GM21717 (cell line): ENCODE measurements at regions not wholly inside any gene's neighbourhood (a gene's known extent, or its start where the extent isn't known, plus 50 kb on each side); places are given as distances from the start of the nearest gene placed in this dataset.

Experiments
- ATAC-seq: cut with Tn5 transposase; IDR thresholded peaks from one replicate; pipeline ENCODE4 v1.9.1; 2021; ENCODE audit warnings: mild to moderate bottlenecking, moderate library complexity; ENCODE audit not compliant: unreplicated experiment

DNA sequence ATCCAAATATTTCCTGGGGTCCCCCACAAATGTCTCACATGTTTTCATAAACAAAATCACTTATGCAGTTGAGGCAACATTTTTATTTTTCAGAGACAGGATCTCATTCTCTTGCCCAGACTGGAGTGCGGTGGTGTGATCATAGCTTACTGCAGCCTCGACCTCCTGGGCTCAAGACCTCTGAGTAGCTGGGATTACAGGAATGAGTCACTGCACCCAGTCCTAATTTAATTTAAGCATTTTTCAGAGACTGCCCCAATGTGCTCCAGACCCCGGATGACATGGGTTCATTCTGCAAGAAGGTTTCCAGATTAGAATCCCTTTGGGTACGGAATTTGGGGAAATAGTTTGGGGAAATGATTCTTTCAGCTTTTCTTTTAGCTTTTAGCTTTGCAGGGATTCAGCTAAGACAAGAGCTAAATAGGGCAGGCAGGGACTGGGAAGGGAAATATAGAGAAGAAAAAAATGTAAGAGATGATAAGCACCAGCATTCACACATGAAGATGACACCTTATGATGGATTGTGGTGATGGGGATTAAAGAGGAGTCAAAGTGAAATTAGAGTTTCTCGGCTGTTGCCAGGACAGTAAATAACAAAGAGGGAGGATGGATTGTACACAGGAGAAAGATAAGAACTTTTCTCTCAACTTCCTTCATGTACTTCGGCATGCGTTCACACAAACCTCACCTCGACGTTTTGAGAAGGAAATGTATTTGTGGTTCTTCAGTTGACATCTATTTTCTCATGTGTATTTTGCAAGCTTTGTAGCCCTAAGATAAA, 169.4 kb upstream of the TAB2 start:
- ATAC-seq, result no peak

DNA sequence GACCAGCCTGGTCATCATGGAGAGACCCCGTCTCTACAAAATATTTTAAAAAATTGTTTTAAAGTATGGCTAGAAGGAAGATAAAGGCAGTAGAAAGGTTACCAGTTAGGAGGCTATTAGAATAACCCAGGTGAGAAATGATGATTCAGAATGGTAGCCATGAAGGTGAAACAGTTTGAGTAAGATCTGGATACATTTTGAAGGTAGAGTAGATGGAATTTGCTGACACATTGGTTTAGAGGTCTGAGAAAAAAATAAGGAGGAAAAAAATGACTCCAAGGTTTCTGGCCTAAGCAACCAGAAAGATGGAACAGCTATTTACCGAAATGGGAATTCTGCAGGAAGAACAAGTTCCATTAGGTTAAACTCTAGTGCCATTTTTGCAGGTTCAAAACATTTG, 167.9 kb upstream of the TAB2 start:
- no peak for ATAC-seq

- ATAC-seq, result no peak
Observed at GRCh38 chr6:149150301-149150700, 167.2 kb upstream of the TAB2 start.

GRCh38 chr6:149150801-149151398, 166.6 kb upstream of the TAB2 start:
- no peak for ATAC-seq

DNA sequence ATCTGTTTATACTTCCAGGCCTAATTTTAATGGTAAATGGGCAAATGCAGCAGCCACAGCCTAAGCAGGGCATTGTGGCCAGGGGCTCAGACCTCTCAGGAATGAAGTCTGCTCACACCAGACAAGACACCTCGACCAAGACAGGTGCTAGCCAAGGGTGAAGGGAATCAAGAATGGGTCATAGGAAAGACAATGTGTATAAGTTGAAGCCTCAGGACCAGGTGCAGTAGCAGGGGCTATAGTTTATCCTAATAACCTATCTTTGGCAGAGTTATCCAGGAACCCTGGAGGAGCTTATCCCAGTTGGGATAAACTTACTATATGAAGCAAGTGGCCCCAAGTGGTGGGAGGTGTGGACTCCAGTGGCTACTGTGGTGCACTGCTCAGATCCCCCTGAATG, 165.0 kb upstream of the TAB2 start:
- ATAC-seq, result no peak

DNA sequence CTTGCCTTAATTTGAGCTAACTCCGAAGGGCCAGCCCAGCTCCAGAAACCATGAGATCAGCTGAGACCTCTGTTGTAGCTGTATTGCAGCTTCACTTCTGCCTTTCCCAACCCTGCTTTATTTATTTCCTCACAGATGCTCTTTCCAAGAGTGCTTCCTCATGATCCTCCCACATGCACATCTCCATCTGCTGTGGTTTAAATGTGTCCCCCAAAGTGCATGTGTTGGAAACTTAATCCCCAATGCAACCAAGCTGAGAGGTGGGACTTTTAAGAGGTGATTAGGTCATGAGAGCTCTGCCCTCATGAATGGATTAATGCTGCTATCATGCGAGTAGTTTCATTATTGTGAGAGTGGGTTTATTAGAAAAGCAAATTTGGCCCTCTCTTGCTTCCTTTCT, 164.4 kb upstream of the TAB2 start:
- no peak for ATAC-seq

DNA sequence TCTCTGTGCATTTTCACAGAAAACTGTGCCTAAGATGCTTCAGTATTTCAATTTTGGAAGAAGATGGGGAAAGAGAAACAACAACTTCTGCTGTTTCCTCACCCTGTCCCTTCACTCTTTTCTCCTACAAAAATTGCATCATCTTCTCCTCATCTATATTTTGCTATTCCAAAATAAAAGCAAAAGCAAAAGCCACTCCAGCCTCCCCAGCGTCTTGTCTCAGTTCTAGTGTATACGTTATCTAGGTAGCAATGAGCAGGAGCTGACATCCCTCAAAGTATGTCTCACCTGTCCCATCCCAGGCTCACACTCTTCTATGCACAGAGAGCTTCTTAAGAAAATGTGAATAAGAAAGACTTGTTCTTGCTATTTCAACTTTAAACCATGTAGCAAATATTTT, 163.8 kb upstream of the TAB2 start:
- no peak for ATAC-seq

GRCh38 chr6:149154261-149154821, 163.2 kb upstream of the TAB2 start:
- no peak for ATAC-seq

DNA sequence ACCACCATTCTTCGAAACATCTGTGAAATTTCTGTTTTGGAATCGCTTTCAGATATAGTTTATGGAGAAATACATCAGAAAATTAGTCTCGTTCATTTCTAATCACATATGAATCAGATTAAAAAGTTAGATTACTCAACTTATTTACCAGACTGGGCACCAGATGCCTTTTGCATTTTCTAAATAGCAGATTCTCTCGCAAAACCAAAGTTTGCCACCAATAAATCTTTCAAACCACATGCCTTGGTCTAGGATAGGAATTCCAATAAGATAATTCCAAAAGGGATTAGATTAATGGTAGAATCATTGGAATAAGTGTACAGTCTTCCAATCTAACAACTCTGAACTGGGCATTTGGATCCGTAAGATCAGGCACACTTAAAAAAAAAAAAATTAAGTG, 160.4 kb upstream of the TAB2 start:
- no peak for ATAC-seq

GRCh38 chr6:149158076-149158475, 159.4 kb upstream of the TAB2 start:
- no peak for ATAC-seq

DNA sequence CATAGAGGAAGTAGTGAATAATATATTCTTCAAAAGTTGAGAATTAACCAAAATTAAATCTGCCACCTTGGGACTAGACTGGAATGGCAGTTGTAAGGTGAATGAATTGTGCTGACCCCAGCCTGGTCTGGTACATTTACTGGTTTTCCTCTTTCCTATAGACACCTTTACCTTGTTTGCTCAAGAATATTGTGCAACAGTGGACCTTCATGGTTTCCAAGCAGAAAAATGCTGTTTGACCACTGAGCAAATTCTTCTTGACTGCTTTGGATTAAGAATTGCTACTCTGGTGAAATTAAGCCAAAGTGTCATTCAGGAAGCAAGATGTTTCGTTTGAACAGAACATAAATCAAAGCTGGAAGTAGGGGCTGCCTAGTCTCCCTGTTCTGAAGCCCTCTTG, 156.6 kb upstream of the TAB2 start:
- ATAC-seq, result no peak

DNA sequence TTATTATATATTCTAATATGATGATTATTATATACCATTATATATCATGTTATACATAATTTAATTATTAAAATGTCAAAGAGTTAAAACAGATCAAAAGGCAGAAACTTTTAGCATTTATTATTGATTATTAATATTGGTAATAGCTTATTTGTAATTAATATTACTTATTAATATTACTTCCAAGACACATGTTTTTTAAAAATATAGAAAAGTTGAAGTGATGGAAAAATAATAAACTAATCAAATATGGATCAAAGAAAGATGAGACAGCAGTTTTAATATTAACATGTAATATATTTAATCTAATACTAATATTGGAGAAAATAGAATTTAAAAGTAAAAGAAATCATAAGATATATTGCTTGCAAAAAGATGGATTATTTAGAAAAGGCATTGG, 154.6 kb upstream of the TAB2 start:
- ATAC-seq, result no peak

DNA sequence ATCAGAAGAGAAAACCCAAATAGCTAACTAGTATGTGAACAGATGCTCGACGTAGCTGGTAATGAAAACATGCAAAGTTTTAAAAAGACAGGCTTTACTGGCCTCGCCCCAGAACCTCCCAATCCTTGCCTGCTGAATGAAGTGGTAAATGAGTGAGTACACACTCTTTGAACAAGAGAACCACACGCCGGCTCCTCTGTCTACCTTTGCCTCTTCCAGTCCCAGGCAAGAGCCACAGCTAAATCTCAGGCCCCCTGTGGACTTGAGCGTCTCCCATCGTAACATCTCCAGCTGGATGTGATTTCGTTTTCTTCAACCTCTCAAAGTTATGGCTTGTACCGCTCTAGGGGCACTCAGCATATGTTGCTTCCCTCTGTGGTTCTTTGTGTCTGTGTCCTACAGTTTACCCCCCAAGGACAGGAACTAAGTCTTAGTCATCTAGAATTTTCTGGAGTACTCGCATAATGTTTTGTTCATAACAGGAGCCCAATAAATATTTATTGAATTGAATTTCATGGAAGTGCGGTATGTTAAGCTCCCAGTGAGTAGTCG, 153.2 kb upstream of the TAB2 start:
- no peak for ATAC-seq

DNA sequence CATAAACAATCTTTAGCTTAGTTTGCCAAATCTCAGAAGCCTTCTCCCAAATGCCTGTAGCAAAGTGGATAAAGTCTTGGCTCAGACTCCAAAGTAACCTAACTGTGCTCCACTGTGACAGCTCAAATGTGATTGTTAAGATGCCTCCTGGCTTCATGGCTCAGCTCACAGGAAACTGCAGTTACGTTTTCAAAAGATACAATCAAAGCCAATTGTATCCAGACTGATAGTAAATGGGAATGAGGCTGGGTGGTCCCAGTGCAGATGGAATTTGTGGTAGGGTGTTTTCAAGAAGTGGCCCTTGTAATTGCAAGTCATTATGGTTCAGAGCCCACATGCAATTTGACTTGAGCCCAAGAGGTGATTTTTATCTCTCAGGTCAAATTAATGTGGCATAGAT, 151.2 kb upstream of the TAB2 start:
- no peak for ATAC-seq

GRCh38 chr6:149166747-149167146, 150.8 kb upstream of the TAB2 start:
- no peak for ATAC-seq

- no peak for ATAC-seq
Observed at GRCh38 chr6:149168968-149169367, 148.5 kb upstream of the TAB2 start.

GRCh38 chr6:149169761-149170511, 147.6 kb upstream of the TAB2 start:
- no peak for ATAC-seq

DNA sequence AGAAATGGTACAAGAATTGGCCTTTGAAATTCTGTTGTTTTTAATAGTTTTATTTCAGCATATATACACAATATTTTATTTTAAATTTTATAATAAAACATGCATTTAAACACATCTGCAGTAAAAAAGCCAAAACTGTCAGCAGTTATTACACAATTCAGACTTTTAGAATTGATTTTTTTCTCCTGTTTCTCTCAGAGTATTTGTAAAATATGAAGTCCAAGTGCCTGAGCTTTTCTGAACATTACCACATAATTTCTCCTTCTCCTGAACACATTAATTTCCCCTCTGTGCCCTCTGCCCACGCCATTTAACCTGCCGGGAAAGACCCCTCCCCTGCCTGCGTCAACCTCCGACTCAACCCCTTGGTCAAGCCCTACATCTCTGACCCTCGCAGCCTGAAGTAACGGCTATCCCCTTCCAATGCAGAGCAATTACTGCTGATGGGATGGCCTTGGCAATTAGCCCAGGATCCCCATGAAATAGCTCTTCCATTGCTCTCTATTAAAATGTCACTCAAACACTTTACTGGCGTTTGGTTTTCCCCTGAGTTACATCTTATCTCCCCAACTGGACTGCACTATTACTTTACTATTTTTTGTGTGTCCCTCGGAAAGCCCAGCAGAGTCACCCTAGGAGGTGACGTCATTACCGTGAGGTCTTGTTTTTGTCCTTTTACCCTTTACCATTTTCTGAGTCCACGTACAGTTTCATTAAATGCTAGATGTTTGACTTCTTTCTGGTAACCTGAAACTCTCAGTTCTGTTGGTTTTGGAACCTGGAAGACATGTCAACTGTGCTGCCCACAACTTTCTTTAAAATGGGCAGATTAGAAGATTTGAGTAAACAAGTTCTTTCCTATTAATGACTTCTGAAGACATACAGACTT, 146.7 kb upstream of the TAB2 start:
- ATAC-seq, result no peak

- no peak for ATAC-seq
Observed at GRCh38 chr6:149173222-149173621, 144.3 kb upstream of the TAB2 start.

DNA sequence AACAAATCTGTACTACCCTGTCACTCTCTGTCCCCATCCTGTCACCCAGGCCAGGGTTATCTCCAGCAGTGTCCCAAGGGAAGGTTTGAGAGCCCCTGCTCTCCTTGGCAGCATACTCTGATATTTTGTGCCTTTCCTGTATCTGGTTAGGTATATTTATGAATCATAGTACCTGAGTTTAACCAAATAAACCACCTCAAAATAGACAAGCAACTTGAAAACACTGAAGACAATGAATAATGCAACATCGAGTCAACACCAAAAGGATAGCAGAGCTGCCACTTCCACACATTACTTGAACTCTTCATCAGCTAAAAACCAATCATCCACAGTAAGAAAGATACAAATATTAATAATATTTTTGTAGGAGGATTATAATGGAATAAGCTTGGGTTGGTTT, 142.6 kb upstream of the TAB2 start:
- ATAC-seq, result no peak
